T-helper 17 cell (primary cell): ENCODE measurements at regions not wholly inside any gene's neighbourhood (a gene's known extent, or its start where the extent isn't known, plus 50 kb on each side); places are given as distances from the start of the nearest gene placed in this dataset.

ENCODE experiments used
- ATAC-seq: fragments of 150-1000 bp; cut with Tn5 transposase; 2 replicates; pipeline ENCODE4 v1.10.0; 2021; ENCODE audit warnings: mild to moderate bottlenecking, moderate library complexity
- DNase-seq, 3 donors: peaks; one replicate each; pipeline versions ENCODE4 v3.0.0 to v3.0.0-alpha.2; 2020 to 2021
- H3K9me3 ChIP-seq: one replicate; pipeline ENCODE4 v1.7.0; 2013; ENCODE audit warnings: low read length, mild to moderate bottlenecking; ENCODE audit not compliant: control insufficient read depth, poor library complexity, severe bottlenecking
- H3K27ac Mint-ChIP-seq: one replicate; pipeline ENCODE4 v1.8.0; 2022; ENCODE audit warnings: mild to moderate bottlenecking, moderate library complexity, mixed read lengths
- H3K27me3 Mint-ChIP-seq: one replicate; pipeline ENCODE4 v1.8.0; 2022; ENCODE audit warnings: mixed read lengths
- H3K36me3 Mint-ChIP-seq: one replicate; pipeline ENCODE4 v1.8.0; 2022; ENCODE audit warnings: low read depth, mixed read lengths
- H3K4me1 Mint-ChIP-seq: one replicate; pipeline ENCODE4 v1.8.0; 2022; ENCODE audit warnings: mild to moderate bottlenecking, mixed read lengths
- H3K4me3 Mint-ChIP-seq: one replicate; pipeline ENCODE4 v1.8.0; 2022; ENCODE audit warnings: mild to moderate bottlenecking, moderate library complexity, mixed read lengths

- Mint-ChIP-seq H3K36me3 (peaks cover 5% of the 10 kb centered on the region), H3K27me3 (peaks cover 46% of the 10 kb centered on the region), H3K4me3 (no peak overlapping the region), H3K4me1 (peaks cover 7% of the 10 kb centered on the region), H3K27ac (no peak overlapping the region)
- DNase-seq (no peak), ATAC-seq (no peak)
- H3K9me3 ChIP-seq, result no peaks in the 10 kb centered on the region
These were observed 92.2 kb upstream of the MBOAT2 start for GRCh38 chr2:9095690-9096089.

DNA sequence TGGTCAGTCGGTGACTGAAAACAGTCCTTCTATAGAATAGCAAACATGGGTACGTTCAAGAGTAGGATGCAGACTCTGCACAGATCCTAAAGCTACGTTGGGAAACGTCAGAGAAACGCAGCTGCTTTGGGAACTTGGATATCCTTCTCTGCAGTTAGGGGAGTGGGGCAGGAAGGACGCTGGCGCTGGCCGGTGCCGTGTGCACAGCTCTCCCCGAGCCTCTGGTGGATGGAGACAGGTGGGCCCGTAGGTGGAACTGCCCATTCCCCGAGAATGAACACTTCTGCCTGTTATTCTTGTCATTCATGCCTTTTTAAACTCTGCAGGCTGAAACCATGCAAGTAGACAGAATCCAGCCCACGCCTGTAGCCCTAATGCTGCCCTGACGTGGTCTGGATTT is 91.7 kb upstream of the MBOAT2 start:
- peaks cover 7% of the 10 kb centered on the region for H3K4me1 Mint-ChIP-seq
- H3K4me3 Mint-ChIP-seq, result no peak overlapping the region
- ATAC-seq, result no peak

DNA sequence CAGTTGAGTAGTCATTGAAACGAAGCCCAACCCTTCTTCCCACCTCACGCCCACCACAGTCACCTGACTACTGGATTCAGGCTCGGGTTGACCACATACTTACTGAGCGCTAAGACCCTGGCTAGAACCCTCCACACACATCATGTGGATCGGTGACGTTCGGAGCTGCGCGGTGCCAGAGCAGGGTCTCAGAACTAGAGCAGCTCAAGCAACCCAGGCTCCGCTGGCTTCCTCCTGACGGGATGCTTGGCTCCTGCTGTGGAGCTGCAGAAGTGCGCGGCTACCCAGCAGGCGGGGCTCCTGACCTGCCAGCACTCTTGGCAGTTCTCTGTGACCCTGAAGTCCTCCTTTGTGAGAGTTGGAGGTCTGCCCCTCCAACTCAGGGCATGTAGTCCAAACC is 90.6 kb upstream of the MBOAT2 start:
- no peak overlapping the region for H3K27ac Mint-ChIP-seq
- ATAC-seq, result no peak
- peaks cover 3% of the 10 kb centered on the region for H3K4me1 Mint-ChIP-seq

More for the DNA sequence above, 91.7 kb upstream of the MBOAT2 start:
- H3K9me3 ChIP-seq, result no peaks in the 10 kb centered on the region
- H3K27me3 Mint-ChIP-seq, result peaks cover 43% of the 10 kb centered on the region
- H3K36me3 Mint-ChIP-seq, result peaks cover 5% of the 10 kb centered on the region
- DNase-seq, result no peak
- H3K27ac Mint-ChIP-seq, result no peak overlapping the region

DNA sequence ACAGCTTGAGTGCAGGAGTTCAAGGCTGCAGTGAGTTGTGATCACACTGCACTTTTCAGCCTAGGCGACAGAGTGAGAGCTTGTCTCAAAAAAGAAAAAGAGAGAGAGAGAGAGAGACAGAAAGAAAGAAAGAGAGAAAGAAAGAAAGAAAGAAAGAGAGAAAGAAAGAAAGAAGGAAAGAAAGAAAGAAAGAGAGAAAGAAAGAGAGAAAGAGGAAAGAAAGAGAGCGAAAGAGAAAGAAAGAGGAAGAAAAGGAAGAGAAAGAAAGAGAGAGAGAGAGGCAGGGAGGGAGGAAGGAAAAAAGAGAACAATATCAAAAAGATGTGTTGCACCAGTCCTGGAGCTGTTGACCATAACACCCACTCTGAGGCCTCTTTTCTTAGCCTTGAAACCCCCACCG is 89.8 kb upstream of the MBOAT2 start:
- no peaks in the 10 kb centered on the region for H3K9me3 ChIP-seq
- DNase-seq (no peak), ATAC-seq (no peak)
- Mint-ChIP-seq H3K4me1 (peaks cover 2% of the 10 kb centered on the region), H3K27me3 (peaks cover 39% of the 10 kb centered on the region), H3K27ac (no peak overlapping the region), H3K36me3 (peaks cover 5% of the 10 kb centered on the region), H3K4me3 (no peak overlapping the region)

More for the DNA sequence above, 90.6 kb upstream of the MBOAT2 start:
- H3K9me3 ChIP-seq, result no peaks in the 10 kb centered on the region
- peaks cover 5% of the 10 kb centered on the region for H3K36me3 Mint-ChIP-seq
- DNase-seq, result no peak
- no peak overlapping the region for H3K4me3 Mint-ChIP-seq
- peaks cover 39% of the 10 kb centered on the region for H3K27me3 Mint-ChIP-seq

DNA sequence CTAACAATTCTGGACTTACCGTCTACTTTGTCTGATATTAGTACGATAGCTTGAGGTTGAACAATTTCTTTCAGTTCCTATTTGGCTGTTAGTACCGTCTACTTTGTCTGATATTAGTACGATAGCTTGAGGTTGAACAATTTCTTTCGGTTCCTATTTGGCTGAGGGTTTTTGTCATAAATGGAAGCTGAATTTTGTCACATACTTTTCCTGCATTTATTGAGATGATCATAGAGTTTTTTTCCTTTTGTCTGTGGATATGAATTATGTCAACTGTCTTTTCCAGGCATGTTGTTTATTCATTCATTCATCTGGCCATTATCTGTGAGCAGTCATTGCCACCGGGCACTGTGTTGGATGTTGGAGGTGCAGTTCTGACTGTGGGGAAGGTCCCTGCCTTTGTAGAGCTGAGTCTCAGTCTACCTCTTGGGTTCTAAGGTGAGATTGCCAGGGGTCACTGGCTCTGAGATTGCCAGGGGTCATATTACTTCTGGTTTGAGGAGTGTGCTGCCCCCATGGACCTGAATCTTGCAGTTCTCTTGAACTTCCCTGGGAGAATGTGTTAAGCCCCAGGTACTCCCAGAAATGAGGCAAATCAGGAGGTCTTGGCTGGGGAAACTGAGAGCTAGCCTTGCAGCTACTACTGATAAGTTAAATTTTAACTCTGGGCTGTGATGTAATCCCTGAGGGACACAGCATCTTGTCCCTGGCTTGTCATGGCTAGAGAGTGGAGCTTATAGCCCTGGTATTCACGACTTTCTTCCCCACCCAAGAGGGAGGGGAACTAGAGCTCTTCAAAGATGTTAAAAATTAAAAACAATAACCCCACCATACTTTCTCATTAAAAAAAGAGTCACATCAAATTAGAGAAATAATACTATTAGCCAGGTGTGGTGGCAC is 89.1 kb upstream of the MBOAT2 start:
- ATAC-seq (no peak), DNase-seq (no peak)
- Mint-ChIP-seq H3K27ac (no peak overlapping the region), H3K36me3 (peaks cover 5% of the 10 kb centered on the region), H3K27me3 (peaks cover 33% of the 10 kb centered on the region), H3K4me1 (peaks cover 2% of the 10 kb centered on the region), H3K4me3 (peak overlapping the region; percentile 12)
- H3K9me3 ChIP-seq, result no peaks in the 10 kb centered on the region

- Mint-ChIP-seq H3K27ac (no peak overlapping the region), H3K4me1 (peaks cover 2% of the 10 kb centered on the region), H3K4me3 (no peak overlapping the region), H3K27me3 (peaks cover 38% of the 10 kb centered on the region), H3K36me3 (peaks cover 2% of the 10 kb centered on the region)
- no peaks in the 10 kb centered on the region for H3K9me3 ChIP-seq
- ATAC-seq, result no peak
- no peak for DNase-seq
These were observed 88.3 kb upstream of the MBOAT2 start for GRCh38 chr2:9091811-9092210.

DNA sequence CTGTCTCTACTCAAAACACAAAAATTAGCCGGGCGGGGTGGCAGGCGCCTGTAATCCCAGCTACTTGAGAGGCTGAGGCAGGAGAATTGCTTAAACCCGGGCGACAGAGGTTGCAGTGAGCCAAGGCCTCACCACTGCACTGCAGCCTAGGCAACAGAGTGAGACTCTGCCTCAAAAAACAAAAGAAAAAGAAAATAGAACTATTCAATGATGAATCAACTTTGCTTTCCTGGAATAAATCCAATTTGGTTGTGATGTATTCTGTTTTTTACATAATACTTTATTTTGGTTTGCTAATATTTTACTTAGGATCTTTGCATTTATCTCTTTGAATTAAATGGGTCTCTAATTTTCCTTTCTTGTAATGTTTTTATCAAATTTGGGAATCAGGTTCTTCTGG is 86.3 kb upstream of the MBOAT2 start:
- Mint-ChIP-seq H3K36me3 (peaks cover 2% of the 10 kb centered on the region), H3K27me3 (peaks cover 35% of the 10 kb centered on the region), H3K27ac (no peak overlapping the region), H3K4me1 (peaks cover 2% of the 10 kb centered on the region), H3K4me3 (no peak overlapping the region)
- no peaks in the 10 kb centered on the region for H3K9me3 ChIP-seq
- ATAC-seq, result no peak
- no peak for DNase-seq

DNA sequence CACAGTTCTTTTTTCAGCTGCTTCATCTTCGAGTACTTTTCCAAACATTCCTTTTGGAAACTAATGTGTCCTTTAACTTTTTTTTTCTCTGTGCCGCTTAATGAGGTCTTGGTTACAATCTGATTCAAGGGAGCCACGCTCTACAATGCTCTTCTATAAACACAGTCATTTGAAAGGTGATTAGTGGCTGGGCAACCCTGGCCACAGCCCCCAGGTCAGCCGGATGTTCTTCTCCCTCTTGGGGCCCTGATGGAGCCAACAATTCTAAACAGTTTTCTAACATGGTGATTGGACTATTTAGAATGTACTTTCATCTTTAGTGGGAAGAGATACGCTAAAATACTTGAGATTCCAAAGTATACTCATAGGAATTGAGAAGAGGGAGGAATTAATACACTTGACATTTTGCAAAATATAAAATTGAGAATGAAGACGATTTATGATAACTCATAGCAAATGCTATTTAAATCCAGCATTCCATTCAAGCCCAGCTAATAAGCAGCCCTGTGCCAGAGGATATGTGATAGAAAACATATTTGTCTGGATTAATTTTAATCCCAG is 83.7 kb upstream of the MBOAT2 start:
- Mint-ChIP-seq H3K4me3 (no peak overlapping the region), H3K4me1 (no peaks in the 10 kb centered on the region), H3K36me3 (no peaks in the 10 kb centered on the region), H3K27ac (no peak overlapping the region), H3K27me3 (peaks cover 15% of the 10 kb centered on the region)
- no peak for ATAC-seq
- no peak for DNase-seq
- no peaks in the 10 kb centered on the region for H3K9me3 ChIP-seq

GRCh38 chr2:9086465-9086864 is 83.0 kb upstream of the MBOAT2 start:
- H3K4me1 Mint-ChIP-seq, result no peaks in the 10 kb centered on the region
- DNase-seq, result no peak
- H3K27me3 Mint-ChIP-seq, result peaks cover 12% of the 10 kb centered on the region
- no peak for ATAC-seq
- H3K27ac Mint-ChIP-seq, result no peak overlapping the region
- no peaks in the 10 kb centered on the region for H3K36me3 Mint-ChIP-seq
- H3K4me3 Mint-ChIP-seq, result no peak overlapping the region
- H3K9me3 ChIP-seq, result no peaks in the 10 kb centered on the region

DNA sequence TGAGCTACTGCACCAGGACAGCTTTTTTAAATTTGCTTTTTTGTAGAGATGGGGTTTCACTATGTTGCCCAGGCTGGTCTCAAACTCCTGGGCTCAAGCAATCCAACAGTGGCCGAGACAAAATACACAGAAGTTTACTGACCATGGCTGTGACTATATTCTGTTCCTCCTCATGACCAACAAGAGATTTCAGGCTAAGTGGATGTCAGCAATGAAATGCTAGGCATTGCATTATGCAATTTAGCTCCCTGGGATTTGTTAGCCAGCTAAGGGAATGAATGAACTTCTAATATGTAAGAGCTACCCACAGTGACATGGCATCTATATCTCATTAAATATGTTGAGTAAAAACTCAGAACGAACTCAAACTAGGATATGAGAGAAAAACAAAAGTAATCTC is 81.9 kb upstream of the MBOAT2 start:
- H3K4me1 Mint-ChIP-seq, result no peaks in the 10 kb centered on the region
- no peak overlapping the region for H3K4me3 Mint-ChIP-seq
- no peaks in the 10 kb centered on the region for H3K36me3 Mint-ChIP-seq
- ATAC-seq, result no peak
- no peaks in the 10 kb centered on the region for H3K9me3 ChIP-seq
- no peak overlapping the region for H3K27ac Mint-ChIP-seq
- DNase-seq, result no peak
- peaks cover 12% of the 10 kb centered on the region for H3K27me3 Mint-ChIP-seq

- no peak overlapping the region for H3K4me3 Mint-ChIP-seq
- H3K4me1 Mint-ChIP-seq, result no peaks in the 10 kb centered on the region
- H3K9me3 ChIP-seq, result no peaks in the 10 kb centered on the region
- DNase-seq (no peak), ATAC-seq (no peak)
- H3K27ac Mint-ChIP-seq, result no peak overlapping the region
- peaks cover 16% of the 10 kb centered on the region for H3K27me3 Mint-ChIP-seq
- H3K36me3 Mint-ChIP-seq, result no peaks in the 10 kb centered on the region
These were observed 79.8 kb upstream of the MBOAT2 start for GRCh38 chr2:9083287-9083686.

- ATAC-seq, result no peak
- Mint-ChIP-seq H3K4me3 (no peak overlapping the region), H3K27ac (no peak overlapping the region), H3K27me3 (peaks cover 16% of the 10 kb centered on the region), H3K36me3 (no peaks in the 10 kb centered on the region), H3K4me1 (no peaks in the 10 kb centered on the region)
- H3K9me3 ChIP-seq, result no peaks in the 10 kb centered on the region
- no peak for DNase-seq
These were observed 78.7 kb upstream of the MBOAT2 start for GRCh38 chr2:9082158-9082557.

- H3K27ac Mint-ChIP-seq, result no peak overlapping the region
- no peaks in the 10 kb centered on the region for H3K36me3 Mint-ChIP-seq
- no peak for ATAC-seq
- H3K9me3 ChIP-seq, result no peaks in the 10 kb centered on the region
- no peak for DNase-seq
- H3K27me3 Mint-ChIP-seq, result peaks cover 12% of the 10 kb centered on the region
- no peak overlapping the region for H3K4me3 Mint-ChIP-seq
- H3K4me1 Mint-ChIP-seq, result no peaks in the 10 kb centered on the region
These were observed 78.3 kb upstream of the MBOAT2 start for GRCh38 chr2:9081750-9082149.

DNA sequence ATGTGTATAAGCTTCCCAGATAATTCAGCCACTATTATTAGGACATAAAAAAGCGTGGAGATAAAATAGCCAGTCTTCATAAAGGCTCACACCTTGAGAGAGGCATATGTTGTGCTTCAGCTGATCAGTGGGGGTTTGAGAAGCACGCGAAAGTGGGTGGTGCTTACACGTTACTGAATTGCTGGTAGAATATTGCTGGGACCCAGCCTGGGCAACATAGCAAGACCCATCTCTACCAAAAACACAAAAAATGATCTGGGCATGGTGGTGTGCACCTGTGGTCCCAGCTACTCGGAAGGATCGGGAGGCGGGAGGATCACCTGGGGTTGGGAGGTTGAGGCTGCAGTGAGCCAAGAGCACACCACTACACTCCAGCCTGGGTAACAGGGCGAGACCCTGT is 74.9 kb upstream of the MBOAT2 start:
- Mint-ChIP-seq H3K4me3 (no peak overlapping the region), H3K4me1 (no peaks in the 10 kb centered on the region), H3K27ac (no peak overlapping the region), H3K36me3 (no peaks in the 10 kb centered on the region), H3K27me3 (peaks cover 16% of the 10 kb centered on the region)
- DNase-seq (no peak), ATAC-seq (no peak)
- H3K9me3 ChIP-seq, result no peaks in the 10 kb centered on the region
